Peyer's patch (tissue), 4 donors: ENCODE measurements at regions not wholly inside any gene's neighbourhood (a gene's known extent, or its start where the extent isn't known, plus 50 kb on each side); places are given as distances from the start of the nearest gene placed in this dataset.

Source experiments
- DNase-seq, 3 donors: peaks; one replicate each; pipeline ENCODE4 v3.0.0-alpha.2; 2017 to 2019
- H3K27ac ChIP-seq, 4 donors: fragments of 200-600 bp; sonication (generic); one replicate each; pipeline ENCODE4 v1.5.1; 2016 to 2019
- H3K27me3 ChIP-seq, 2 donors: fragments of 200-600 bp; sonication (generic); one replicate each; pipeline ENCODE4 v1.5.1; 2019
- H3K36me3 ChIP-seq, 3 donors: fragments of 200-600 bp; sonication (generic); one replicate each; pipeline ENCODE4 v1.5.1; 2016 to 2019
- H3K4me1 ChIP-seq, 4 donors: fragments of 200-600 bp; sonication (generic); one replicate each; pipeline ENCODE4 v1.5.1; 2016 to 2019
- H3K4me3 ChIP-seq, 4 donors: fragments of 200-600 bp; sonication (generic); 1 replicate in 3 of 4; 2 replicates in 1 of 4; pipeline ENCODE4 v1.5.1; 2016 to 2019; ENCODE audit warnings: mild to moderate bottlenecking in 1 of 4
- H3K9me3 ChIP-seq, 4 donors: fragments of 200-600 bp; sonication (generic); one replicate each; pipeline ENCODE4 v1.5.1; 2016 to 2019; ENCODE audit warnings: mild to moderate bottlenecking in 1 of 4
- CTCF ChIP-seq, 6 experiments: fragments of 450-650 bp in 4 of 6; fragments of 200-600 bp in 2 of 6; sonication (generic) in 1 of 6; IDR thresholded peaks; one replicate each; pipeline ENCODE4 v1.5.1; 2017 to 2019; ENCODE audit warnings: antibody characterized with exemption in 6 of 6, mild to moderate bottlenecking in 3 of 6, moderate library complexity in 1 of 6
- POLR2A ChIP-seq, 2 donors: fragments of 450-650 bp; IDR thresholded peaks; one replicate each; pipeline ENCODE4 v1.5.1; 2017; ENCODE audit warnings: antibody characterized with exemption in 2 of 2, mild to moderate bottlenecking in 2 of 2, moderate library complexity in 2 of 2

- no peaks in the 10 kb centered on the region for H3K36me3 ChIP-seq
- H3K4me3 ChIP-seq = no peak overlapping the region
- H3K4me1 ChIP-seq = no peaks in the 10 kb centered on the region
- DNase-seq = no peak
- H3K27me3 ChIP-seq = no peaks in the 10 kb centered on the region
- TF ChIP-seq POLR2A (IDR thresholded peaks at IDR 0.05) (no peak), CTCF (IDR thresholded peaks at IDR 0.05) (peak in 1 of 6 experiments; percentile 6)
- no peak overlapping the region for H3K27ac ChIP-seq
- no peaks in the 10 kb centered on the region for H3K9me3 ChIP-seq
These were observed 83.7 kb downstream of the EN1 start for GRCh38 chr2:118763797-118764196.

- DNase-seq = no peak
These were observed 85.2 kb downstream of the EN1 start for GRCh38 chr2:118762290-118762689.

GRCh38 chr2:118761771-118762170 lies 85.7 kb downstream of the EN1 start:
- no peaks in the 10 kb centered on the region for H3K4me1 ChIP-seq
- no peak overlapping the region for H3K27ac ChIP-seq
- no peaks in the 10 kb centered on the region for H3K27me3 ChIP-seq
- no peak for DNase-seq
- no peaks in the 10 kb centered on the region for H3K36me3 ChIP-seq
- H3K4me3 ChIP-seq = no peak overlapping the region
- TF ChIP-seq CTCF (IDR thresholded peaks at IDR 0.05) (no peak), POLR2A (IDR thresholded peaks at IDR 0.05) (no peak)
- H3K9me3 ChIP-seq = no peaks in the 10 kb centered on the region

More at GRCh38 chr2:118762290-118762689, 85.2 kb downstream of the EN1 start:
- H3K36me3 ChIP-seq = no peaks in the 10 kb centered on the region
- TF ChIP-seq POLR2A (IDR thresholded peaks at IDR 0.05) (no peak), CTCF (IDR thresholded peaks at IDR 0.05) (no peak)
- no peaks in the 10 kb centered on the region for H3K27me3 ChIP-seq
- H3K4me1 ChIP-seq = no peaks in the 10 kb centered on the region
- no peak overlapping the region for H3K4me3 ChIP-seq
- H3K9me3 ChIP-seq = no peaks in the 10 kb centered on the region
- H3K27ac ChIP-seq = no peak overlapping the region

- Histone ChIP-seq H3K9me3 (no peaks in the 10 kb centered on the region), H3K4me1 (no peaks in the 10 kb centered on the region), H3K27ac (no peak overlapping the region), H3K36me3 (no peaks in the 10 kb centered on the region), H3K4me3 (no peak overlapping the region), H3K27me3 (no peaks in the 10 kb centered on the region)
- TF ChIP-seq CTCF (IDR thresholded peaks at IDR 0.05) = no peak
- TF ChIP-seq POLR2A (IDR thresholded peaks at IDR 0.05) = no peak
- DNase-seq = no peak
These were observed 91.5 kb downstream of the EN1 start for GRCh38 chr2:118755901-118756300.

- H3K27me3 ChIP-seq = no peaks in the 10 kb centered on the region
These were observed 92.1 kb downstream of the EN1 start for GRCh38 chr2:118755384-118755783.

More at GRCh38 chr2:118755384-118755783, 92.1 kb downstream of the EN1 start:
- Histone ChIP-seq H3K4me1 (no peaks in the 10 kb centered on the region), H3K27ac (no peak overlapping the region), H3K4me3 (no peak overlapping the region), H3K9me3 (no peaks in the 10 kb centered on the region), H3K36me3 (no peaks in the 10 kb centered on the region)
- no peak for TF ChIP-seq POLR2A (IDR thresholded peaks at IDR 0.05)
- TF ChIP-seq CTCF (IDR thresholded peaks at IDR 0.05) = no peak
- no peak for DNase-seq
